CD14-positive monocyte (primary cell): ENCODE measurements at regions not wholly inside any gene's neighbourhood (a gene's known extent, or its start where the extent isn't known, plus 50 kb on each side); places are given as distances from the start of the nearest gene placed in this dataset.

Experiments
- DNase-seq, 3 donors: peaks; one replicate each; pipeline ENCODE4 v3.0.0-alpha.2; 2011 to 2022
- H2AFZ ChIP-seq: 2 replicates; pipeline ENCODE4 v1.6.0; 2012; ENCODE audit warnings: mild to moderate bottlenecking, low read depth, low read length, inconsistent platforms; ENCODE audit not compliant: insufficient read depth, poor library complexity, severe bottlenecking
- H3K27ac ChIP-seq, 2 donors: 1 replicate in 1 of 2; 2 replicates in 1 of 2; pipeline ENCODE4 v1.5.1; 2012 to 2013; ENCODE audit warnings: low read length in 2 of 2, control low read depth in 1 of 2, inconsistent platforms in 1 of 2, low read depth in 1 of 2, mild to moderate bottlenecking in 1 of 2
- H3K27me3 ChIP-seq, 2 donors: one replicate each; pipeline versions ENCODE4 v1.6.0 to v1.6.1; 2011 to 2013; ENCODE audit warnings: low read length in 2 of 2; ENCODE audit not compliant: control insufficient read depth in 2 of 2, insufficient read depth in 2 of 2
- H3K36me3 ChIP-seq, 2 donors: replicated peaks in 1 of 2; 1 replicate in 1 of 2; 2 replicates in 1 of 2; pipeline versions ENCODE4 v1.5.1 to v1.6.1; 2012 to 2013; ENCODE audit warnings: low read length in 2 of 2, control low read depth in 1 of 2, inconsistent platforms in 1 of 2, mild to moderate bottlenecking in 1 of 2; ENCODE audit not compliant: insufficient read depth in 2 of 2, control insufficient read depth in 1 of 2
- H3K4me1 ChIP-seq, 2 donors: 1 replicate in 1 of 2; 2 replicates in 1 of 2; pipeline versions ENCODE4 v1.5.1 to v1.6.1; 2012 to 2013; ENCODE audit warnings: low read length in 2 of 2, control low read depth in 1 of 2, inconsistent platforms in 1 of 2, mild to moderate bottlenecking in 1 of 2, moderate library complexity in 1 of 2; ENCODE audit not compliant: insufficient read depth in 2 of 2, control insufficient read depth in 1 of 2
- H3K4me2 ChIP-seq: replicated peaks from 2 replicates; pipeline ENCODE3; 2012; ENCODE audit warnings: low read length, moderate library complexity, mild to moderate bottlenecking; ENCODE audit not compliant: poor library complexity, severe bottlenecking; ENCODE audit errors: extremely low read depth
- H3K4me3 ChIP-seq, 3 experiments: fragments of 200-600 bp in 1 of 3; sonication (generic) in 1 of 3; replicated peaks in 1 of 3; 1 replicate in 2 of 3; 2 replicates in 1 of 3; pipeline ENCODE4 v1.5.1; 2011 to 2013; ENCODE audit warnings: low read length in 3 of 3, mild to moderate bottlenecking in 3 of 3, control low read depth in 2 of 3, low read depth in 2 of 3, inconsistent platforms in 1 of 3, moderate library complexity in 1 of 3
- H3K79me2 ChIP-seq: 2 replicates; pipeline ENCODE4 v1.6.0; 2012; ENCODE audit warnings: mild to moderate bottlenecking, control low read depth, inconsistent platforms, low read length, moderate library complexity; ENCODE audit not compliant: insufficient read depth
- H3K9ac ChIP-seq: 2 replicates; pipeline ENCODE4 v1.6.0; 2017; ENCODE audit warnings: low read length, mild to moderate bottlenecking; ENCODE audit not compliant: insufficient read depth, poor library complexity, severe bottlenecking
- H3K9me3 ChIP-seq, 2 donors: replicated peaks in 1 of 2; 1 replicate in 1 of 2; 2 replicates in 1 of 2; pipeline versions ENCODE4 v1.5.1 to v1.6.1; 2012 to 2013; ENCODE audit warnings: low read length in 2 of 2, control low read depth in 1 of 2; ENCODE audit not compliant: control insufficient read depth in 1 of 2, insufficient read depth in 1 of 2
- H4K20me1 ChIP-seq: 2 replicates; pipeline ENCODE4 v1.6.0; 2012; ENCODE audit warnings: mild to moderate bottlenecking, low read length, control low read depth, moderate library complexity; ENCODE audit not compliant: insufficient read depth
- H3K27ac Mint-ChIP-seq, 7 donors: one replicate each; pipeline ENCODE4 v1.8.0; 2020; ENCODE audit warnings: mild to moderate bottlenecking in 7 of 7, mixed read lengths in 7 of 7, moderate library complexity in 6 of 7, inconsistent platforms in 2 of 7
- H3K27me3 Mint-ChIP-seq, 3 donors: one replicate each; pipeline ENCODE4 v1.8.0; 2021 to 2022; ENCODE audit warnings: low read depth in 3 of 3, mild to moderate bottlenecking in 3 of 3, mixed read lengths in 3 of 3, moderate library complexity in 3 of 3, inconsistent platforms in 1 of 3
- H3K36me3 Mint-ChIP-seq, 2 donors: one replicate each; pipeline ENCODE4 v1.8.0; 2020; ENCODE audit warnings: mixed read lengths in 2 of 2, inconsistent platforms in 1 of 2, mild to moderate bottlenecking in 1 of 2
- H3K4me1 Mint-ChIP-seq: one replicate; pipeline ENCODE4 v1.8.0; 2020; ENCODE audit warnings: mild to moderate bottlenecking, mixed read lengths
- H3K4me3 Mint-ChIP-seq, 2 donors: one replicate each; pipeline ENCODE4 v1.8.0; 2020; ENCODE audit warnings: mild to moderate bottlenecking in 2 of 2, mixed read lengths in 2 of 2, moderate library complexity in 1 of 2
- H3K9me3 Mint-ChIP-seq, 7 donors: one replicate each; pipeline ENCODE4 v1.8.0; 2020 to 2022; ENCODE audit warnings: mixed read lengths in 7 of 7, mild to moderate bottlenecking in 6 of 7, moderate library complexity in 6 of 7, inconsistent platforms in 2 of 7
- CTCF ChIP-seq: fragments of 200-600 bp; IDR thresholded peaks from one replicate; pipeline ENCODE4 v1.8.0; 2022; ENCODE audit warnings: antibody characterized with exemption, mild to moderate bottlenecking
- WGBS: methylation state at CpG from one replicate; pipeline ENCODE4 v1.1.5; 2013; ENCODE audit warnings: missing lambda C conversion rate; ENCODE audit not compliant: insufficient coverage; 5-methylcytosine and 5-hydroxymethylcytosine counted together
- intact Hi-C, 2 donors: fragments of 100-400 bp; cut with micrococcal nuclease; formaldehyde crosslinking; loops; one replicate each; pipeline versions ENCODE4 v1.15.0 to v1.15.1; 2023

- Histone ChIP-seq H3K4me3 (no peak overlapping the region), H3K27me3 (no peaks in the 10 kb centered on the region), H3K9me3 (no peaks in the 10 kb centered on the region), H3K9ac (no peak overlapping the region), H2AFZ (no peak overlapping the region), H3K36me3 (no peaks in the 10 kb centered on the region), H4K20me1 (no peaks in the 10 kb centered on the region), H3K4me1 (no peaks in the 10 kb centered on the region), H3K27ac (no peak overlapping the region), H3K79me2 (no peaks in the 10 kb centered on the region), H3K4me2 (no peak overlapping the region)
- peaks cover 5 to 7% (median 7%) of the 10 kb centered on the region in 3 donors for H3K27me3 Mint-ChIP-seq
- TF ChIP-seq CTCF, result no peak
- 60% methylated on average over 1 of the region's 3 CpGs for WGBS
- no peak for DNase-seq
- no peak overlapping the region for H3K4me3 Mint-ChIP-seq
- no peaks in the 10 kb centered on the region for H3K4me1 Mint-ChIP-seq
- no peaks in the 10 kb centered on the region for H3K36me3 Mint-ChIP-seq
- no peaks in the 10 kb centered on the region for H3K9me3 Mint-ChIP-seq
- H3K27ac Mint-ChIP-seq, result no peak overlapping the region
- intact Hi-C loops, result no loop called here
These were observed 79.9 kb upstream of the NEURL1B start for GRCh38 chr5:172561151-172561550.

GRCh38 chr5:172559004-172559932 is 81.8 kb upstream of the NEURL1B start:
- TF ChIP-seq CTCF, result no peak
- no peaks in the 10 kb centered on the region for H3K27me3 ChIP-seq
- no peaks in the 10 kb centered on the region for H4K20me1 ChIP-seq
- intact Hi-C loops, result no loop called here
- no peak overlapping the region for H2AFZ ChIP-seq
- Mint-ChIP-seq H3K36me3 (no peaks in the 10 kb centered on the region), H3K27me3 (peaks cover 6 to 10% (median 9%) of the 10 kb centered on the region in 3 donors), H3K4me3 (no peak overlapping the region), H3K4me1 (no peaks in the 10 kb centered on the region), H3K27ac (no peak overlapping the region), H3K9me3 (no peaks in the 10 kb centered on the region)
- H3K4me1 ChIP-seq, result no peaks in the 10 kb centered on the region
- H3K9ac ChIP-seq, result no peak overlapping the region
- no peak for DNase-seq
- WGBS, result 92% methylated on average over 16 of the region's 23 CpGs
- H3K9me3 ChIP-seq, result no peaks in the 10 kb centered on the region
- H3K36me3 ChIP-seq, result no peaks in the 10 kb centered on the region
- no peak overlapping the region for H3K27ac ChIP-seq
- no peaks in the 10 kb centered on the region for H3K79me2 ChIP-seq
- no peak overlapping the region for H3K4me2 ChIP-seq
- no peak overlapping the region for H3K4me3 ChIP-seq
